ENCODE measurements at regions not wholly inside any gene's neighbourhood (a gene's known extent, or its start where the extent isn't known, plus 50 kb on each side); places are given as distances from the start of the nearest gene placed in this dataset.

DNA sequence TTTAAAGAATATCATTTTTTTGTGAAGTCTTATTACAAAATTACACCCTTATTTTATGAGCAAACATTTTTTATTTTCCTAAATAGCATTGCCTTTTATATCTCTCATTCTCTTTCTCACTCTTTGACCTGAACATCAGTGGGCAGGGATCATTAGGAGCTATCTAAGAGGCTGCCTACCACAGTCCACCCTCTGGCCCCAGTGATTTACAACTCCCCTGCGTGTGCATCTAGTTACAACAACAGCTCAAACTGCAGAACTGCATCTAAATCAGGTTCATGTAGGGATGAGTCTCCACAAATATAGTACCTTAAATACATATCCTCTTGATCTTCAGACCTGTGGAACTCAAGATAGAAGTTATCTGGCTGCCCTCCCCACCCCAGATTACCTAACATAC is 172.4 kb upstream of the CXCR4 start:
- Histone ChIP-seq H3K4me3 (no peak overlapping the region), H3K27me3 (no peaks in the 10 kb centered on the region), H3K27ac (no peak overlapping the region), H3K4me1 (no peaks in the 10 kb centered on the region), H3K9me3 (no peaks in the 10 kb centered on the region), H3K36me3 (no peaks in the 10 kb centered on the region)
- TF ChIP-seq POLR2AphosphoS5 (IDR thresholded peaks at IDR 0.05) (no peak), POLR2A (IDR thresholded peaks at IDR 0.05) (no peak)
- TF ChIP-seq, protein P1, sequence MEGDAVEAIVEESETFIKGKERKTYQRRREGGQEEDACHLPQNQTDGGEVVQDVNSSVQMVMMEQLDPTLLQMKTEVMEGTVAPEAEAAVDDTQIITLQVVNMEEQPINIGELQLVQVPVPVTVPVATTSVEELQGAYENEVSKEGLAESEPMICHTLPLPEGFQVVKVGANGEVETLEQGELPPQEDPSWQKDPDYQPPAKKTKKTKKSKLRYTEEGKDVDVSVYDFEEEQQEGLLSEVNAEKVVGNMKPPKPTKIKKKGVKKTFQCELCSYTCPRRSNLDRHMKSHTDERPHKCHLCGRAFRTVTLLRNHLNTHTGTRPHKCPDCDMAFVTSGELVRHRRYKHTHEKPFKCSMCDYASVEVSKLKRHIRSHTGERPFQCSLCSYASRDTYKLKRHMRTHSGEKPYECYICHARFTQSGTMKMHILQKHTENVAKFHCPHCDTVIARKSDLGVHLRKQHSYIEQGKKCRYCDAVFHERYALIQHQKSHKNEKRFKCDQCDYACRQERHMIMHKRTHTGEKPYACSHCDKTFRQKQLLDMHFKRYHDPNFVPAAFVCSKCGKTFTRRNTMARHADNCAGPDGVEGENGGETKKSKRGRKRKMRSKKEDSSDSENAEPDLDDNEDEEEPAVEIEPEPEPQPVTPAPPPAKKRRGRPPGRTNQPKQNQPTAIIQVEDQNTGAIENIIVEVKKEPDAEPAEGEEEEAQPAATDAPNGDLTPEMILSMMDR (IDR thresholded peaks at IDR 0.05): no peak
- intact Hi-C loops (cut with DNase I; ENCODE audit: low total_unique reads): no loop called here
- no peak for DNase-seq (ENCODE audit: low spot score in 2 of 2)

DNA sequence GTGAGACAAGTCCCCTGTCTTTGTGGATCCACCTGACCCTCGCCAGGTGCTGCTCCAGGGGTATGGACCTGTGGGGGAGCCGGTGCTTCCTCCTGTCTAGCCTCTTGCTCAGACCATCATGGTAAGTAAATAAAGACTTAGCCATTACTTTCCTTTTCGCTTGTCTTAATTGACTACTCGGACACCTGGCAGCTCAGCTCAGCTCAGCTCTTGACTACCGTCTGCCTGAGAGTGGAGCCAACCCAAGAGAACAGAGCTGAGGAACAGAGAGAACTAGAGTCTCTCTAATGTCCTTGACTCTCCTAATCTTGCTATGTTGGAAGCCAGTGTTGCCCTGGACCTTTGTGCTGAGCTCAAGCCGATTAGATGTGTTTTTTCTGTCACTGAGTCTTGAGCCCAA is 170.3 kb upstream of the CXCR4 start:
- Histone ChIP-seq H3K27me3 (no peaks in the 10 kb centered on the region), H3K4me1 (no peaks in the 10 kb centered on the region), H3K27ac (no peak overlapping the region), H3K4me3 (no peak overlapping the region), H3K9me3 (no peaks in the 10 kb centered on the region), H3K36me3 (no peaks in the 10 kb centered on the region)
- no peak for DNase-seq (ENCODE audit: low spot score in 2 of 2)
- intact Hi-C loops (cut with DNase I; ENCODE audit: low total_unique reads): no loop called here
- TF ChIP-seq POLR2A (IDR thresholded peaks at IDR 0.05): no peak
- TF ChIP-seq, protein P1 (IDR thresholded peaks at IDR 0.05): no peak
- TF ChIP-seq POLR2AphosphoS5 (IDR thresholded peaks at IDR 0.05): no peak

DNA sequence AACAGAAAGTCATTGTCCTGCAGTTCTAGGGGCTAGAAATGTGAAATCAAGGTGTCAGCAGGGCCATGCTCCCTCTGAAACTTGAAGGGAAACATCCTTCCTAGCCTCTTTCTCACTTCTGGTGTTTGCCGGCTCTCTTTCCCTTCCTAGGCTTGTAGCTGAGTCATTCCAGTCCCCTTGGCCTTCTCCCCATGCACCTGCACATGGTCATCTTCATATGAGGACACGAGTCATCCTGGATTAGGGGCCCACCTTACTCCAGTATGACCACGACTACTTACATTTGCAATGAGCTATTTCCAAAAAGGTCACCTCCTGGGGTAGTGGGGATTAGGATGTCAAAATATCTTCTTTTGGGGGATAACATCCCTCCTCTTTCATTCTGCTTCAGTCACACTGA is 168.5 kb upstream of the CXCR4 start:
- Histone ChIP-seq H3K27me3 (no peaks in the 10 kb centered on the region), H3K9me3 (no peaks in the 10 kb centered on the region), H3K4me3 (no peak overlapping the region), H3K4me1 (no peaks in the 10 kb centered on the region), H3K36me3 (no peaks in the 10 kb centered on the region), H3K27ac (no peak overlapping the region)
- DNase-seq (ENCODE audit: low spot score in 2 of 2): no peak
- TF ChIP-seq POLR2A (IDR thresholded peaks at IDR 0.05) (no peak), POLR2AphosphoS5 (IDR thresholded peaks at IDR 0.05) (no peak)
- TF ChIP-seq, protein P1 (IDR thresholded peaks at IDR 0.05): no peak
- intact Hi-C loops (cut with DNase I; ENCODE audit: low total_unique reads): no loop called here

DNA sequence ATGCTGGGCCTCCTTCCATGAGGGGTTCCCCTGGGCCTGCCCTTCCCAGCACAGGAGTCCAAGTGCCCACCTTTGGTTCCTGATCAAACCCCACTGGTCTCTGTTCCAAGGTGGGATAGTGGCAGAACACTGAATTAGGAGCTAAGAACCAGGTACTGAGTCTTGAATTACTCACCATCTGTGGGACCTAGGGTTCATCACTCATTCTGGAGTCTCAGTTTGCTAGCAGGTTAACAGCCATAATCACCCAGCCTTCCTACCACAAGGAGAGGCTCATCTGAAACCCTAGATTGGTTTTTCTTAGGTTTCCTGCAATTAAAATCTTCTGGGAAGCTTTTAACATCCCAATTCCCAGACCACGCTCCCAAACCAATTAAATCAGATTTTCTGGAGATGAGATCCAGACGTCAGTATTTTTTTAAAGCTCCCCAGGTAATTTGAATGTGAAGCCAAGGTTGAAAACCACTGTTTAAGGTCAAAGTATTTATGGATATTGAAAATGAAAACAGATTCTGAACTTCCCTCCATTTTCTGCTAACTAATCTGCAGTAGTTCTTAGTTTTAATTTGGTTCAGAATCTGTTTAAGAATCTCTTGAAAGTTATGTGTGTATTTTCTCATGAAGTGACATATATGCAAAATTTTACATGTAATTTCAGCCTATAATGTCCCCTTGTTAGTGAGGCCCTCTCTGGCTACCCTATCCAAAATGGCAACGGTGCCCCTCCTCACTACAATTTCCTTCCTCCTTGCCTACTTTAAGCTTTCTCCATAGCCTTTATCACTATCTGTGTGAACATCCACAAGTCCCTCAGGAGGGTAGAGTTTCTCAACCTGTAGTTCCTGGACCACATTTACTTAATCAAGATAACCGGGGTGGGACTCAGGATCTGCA is 166.5 kb upstream of the CXCR4 start:
- Histone ChIP-seq H3K27ac (no peak overlapping the region), H3K27me3 (no peaks in the 10 kb centered on the region), H3K4me1 (no peaks in the 10 kb centered on the region), H3K4me3 (no peak overlapping the region), H3K36me3 (no peaks in the 10 kb centered on the region), H3K9me3 (no peaks in the 10 kb centered on the region)
- DNase-seq (ENCODE audit: low spot score in 2 of 2): no peak
- TF ChIP-seq POLR2A (IDR thresholded peaks at IDR 0.05) (no peak), POLR2AphosphoS5 (IDR thresholded peaks at IDR 0.05) (no peak)
- TF ChIP-seq, protein P1 (IDR thresholded peaks at IDR 0.05): no peak
- intact Hi-C loops (cut with DNase I; ENCODE audit: low total_unique reads): no loop called here

DNA sequence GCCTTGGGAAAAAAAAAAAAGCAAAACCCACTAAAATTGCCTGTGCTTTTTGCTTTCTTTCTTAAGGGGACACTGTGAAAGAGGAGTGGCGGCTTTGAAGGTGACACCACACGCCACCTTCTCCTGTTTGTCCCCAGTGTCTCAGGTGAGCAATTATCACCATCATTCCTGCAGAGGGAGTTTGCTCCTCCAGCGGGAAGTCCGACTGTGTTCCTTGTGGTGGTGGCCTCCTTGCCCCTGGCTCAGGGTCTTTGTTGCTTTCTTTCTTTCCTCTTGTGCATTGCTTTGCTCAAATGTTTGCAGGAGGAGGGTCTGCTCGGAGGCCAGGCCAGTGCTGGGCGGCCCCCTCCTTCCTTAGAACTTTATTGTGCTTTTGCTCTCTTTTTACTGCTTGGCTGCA is 164.3 kb upstream of the CXCR4 start:
- no peaks in the 10 kb centered on the region for H3K9me3 ChIP-seq
- no peaks in the 10 kb centered on the region for H3K4me1 ChIP-seq
- no peak overlapping the region for H3K27ac ChIP-seq
- H3K27me3 ChIP-seq: no peaks in the 10 kb centered on the region
- no peak overlapping the region for H3K4me3 ChIP-seq
- DNase-seq (ENCODE audit: low spot score in 2 of 2): no peak
- intact Hi-C loops (cut with DNase I; ENCODE audit: low total_unique reads): no loop called here
- no peaks in the 10 kb centered on the region for H3K36me3 ChIP-seq
- TF ChIP-seq POLR2A (IDR thresholded peaks at IDR 0.05) (no peak), POLR2AphosphoS5 (IDR thresholded peaks at IDR 0.05) (no peak)
- TF ChIP-seq, protein P1 (IDR thresholded peaks at IDR 0.05): no peak

Measured in breast epithelium (tissue), 4 donors.